ENCODE measurements at regions not wholly inside any gene's neighbourhood (a gene's known extent, or its start where the extent isn't known, plus 50 kb on each side); places are given as distances from the start of the nearest gene placed in this dataset.

GRCh38 chr2:502831-503230 lies 174.4 kb downstream of the TMEM18 start:
- TF ChIP-seq CTCF (conservative IDR thresholded peaks at IDR 0.05 in 1 of 2, IDR thresholded peaks at IDR 0.05 in 1 of 2; ENCODE audit: low read depth in 1 of 2, low read length in 2 of 2) (no peak), EZH2 (IDR thresholded peaks at IDR 0.05; ENCODE audit: low read length, missing control alignments) (no peak)
